Activated CD4-positive, alpha-beta T cell treated with anti-CD3 and anti-CD28 coated beads, Interleukin-2, Interleukin-6, amounts not matched to agents 100 ng/mL and 50 ng/mL, durations not matched to agents 16 hours and 8 hours (primary cell): ENCODE measurements at regions not wholly inside any gene's neighbourhood (a gene's known extent, or its start where the extent isn't known, plus 50 kb on each side); places are given as distances from the start of the nearest gene placed in this dataset.
A peak's percentile ranks its signal among the peaks of the same experiment; 100 is the strongest.

Source experiments
- DNase-seq: peaks from one replicate; pipeline ENCODE4 v3.0.0-alpha.2; 2020

DNA sequence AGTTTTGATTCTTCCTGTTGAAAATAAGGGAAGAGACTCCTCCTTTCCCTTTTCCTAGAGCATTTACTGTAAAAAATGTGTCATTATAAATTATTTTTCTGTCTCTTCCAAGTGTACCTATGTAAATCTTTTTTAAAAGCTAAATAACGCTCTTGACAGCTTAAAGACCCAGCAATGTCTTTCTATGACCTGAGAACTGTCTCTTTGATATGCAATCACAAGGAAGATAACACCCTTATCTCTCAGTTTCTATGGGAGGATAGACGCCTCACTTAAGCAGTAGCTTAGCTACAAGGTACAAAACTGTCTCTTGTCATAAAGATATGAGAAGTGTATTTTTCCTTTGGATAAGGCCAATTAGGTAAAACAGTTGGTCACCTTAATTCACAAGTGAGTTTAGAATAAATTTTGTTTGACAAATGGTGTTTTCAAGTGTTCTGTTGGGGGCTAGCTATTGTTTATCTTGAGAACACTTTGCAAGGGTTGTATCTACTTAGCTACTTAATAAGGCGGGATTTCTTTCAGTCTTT, 980.6 kb upstream of the EYS start:
- DNase-seq, result no peak

DNA sequence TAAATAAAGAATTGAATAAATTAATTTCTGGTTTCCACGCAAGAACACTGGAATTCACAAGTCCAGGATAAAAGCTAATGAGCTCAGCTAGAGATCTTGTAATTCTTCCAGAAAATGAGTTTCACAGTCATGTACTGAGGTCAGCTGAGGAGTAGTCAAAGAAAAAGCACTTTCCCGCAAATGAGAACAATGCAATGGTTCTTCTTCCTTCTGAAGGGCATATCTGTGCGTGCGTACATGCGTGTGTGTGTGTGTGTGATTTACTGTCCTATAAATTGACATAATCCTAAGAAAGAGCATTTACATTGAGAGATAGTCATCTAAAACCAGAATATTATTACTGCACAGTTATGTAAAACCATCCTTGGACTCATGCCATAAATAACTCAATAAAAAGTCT, 968.9 kb upstream of the EYS start:
- no peak for DNase-seq

DNA sequence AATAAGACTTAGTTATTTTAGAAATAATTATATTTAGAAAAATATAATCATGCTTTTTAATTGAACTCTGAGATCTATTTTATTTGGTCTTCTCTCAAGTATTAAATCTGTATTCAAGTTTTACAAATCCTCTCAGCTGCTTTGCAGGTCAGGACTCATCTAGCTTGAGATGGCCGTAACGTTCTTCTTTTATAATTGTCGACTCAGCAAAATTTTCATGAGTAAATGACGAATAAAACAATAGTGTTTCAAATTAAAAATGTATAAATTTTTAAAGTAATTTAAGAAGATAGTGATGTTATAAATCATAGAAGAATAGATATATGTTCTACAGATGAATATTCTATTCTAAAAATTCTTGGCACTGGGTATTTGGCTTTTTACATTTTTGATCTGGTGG, 957.1 kb upstream of the EYS start:
- no peak for DNase-seq

DNA sequence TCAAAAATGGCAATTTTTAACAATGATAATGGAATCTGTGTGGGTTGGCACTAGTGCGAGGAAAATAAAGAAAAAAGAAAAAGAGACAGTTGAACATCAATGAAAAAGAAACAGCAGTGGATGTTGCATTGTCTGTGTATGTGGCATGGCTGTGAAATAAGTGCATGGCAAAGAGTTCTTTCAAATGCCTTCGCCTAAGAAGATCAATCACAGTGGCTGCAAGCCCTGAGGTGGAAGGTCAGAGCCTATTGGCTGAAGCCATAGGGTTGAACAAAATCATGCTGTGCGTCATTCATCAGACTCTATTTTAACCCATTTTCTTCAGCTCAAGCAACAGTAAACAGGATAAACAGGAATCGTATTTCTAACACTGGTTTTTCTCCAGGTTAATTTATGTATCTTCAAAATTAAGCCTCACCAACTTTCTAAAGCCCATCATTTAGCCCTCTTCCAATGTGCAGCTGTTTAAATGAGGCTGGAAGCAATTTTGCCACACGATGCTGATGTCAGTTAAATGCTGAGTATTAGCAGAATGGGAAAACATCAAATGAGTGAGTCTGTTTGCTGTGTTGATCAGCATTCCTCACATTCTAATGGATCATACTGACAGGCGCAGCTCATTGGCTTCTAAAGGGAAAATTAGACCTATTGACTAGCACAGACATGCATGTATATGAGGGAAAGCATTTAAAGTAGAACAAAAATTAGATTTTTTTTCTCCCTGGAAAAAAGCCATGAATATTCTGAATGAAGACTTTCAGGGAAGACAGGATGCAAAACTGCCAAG, 955.9 kb upstream of the EYS start:
- no peak for DNase-seq

DNA sequence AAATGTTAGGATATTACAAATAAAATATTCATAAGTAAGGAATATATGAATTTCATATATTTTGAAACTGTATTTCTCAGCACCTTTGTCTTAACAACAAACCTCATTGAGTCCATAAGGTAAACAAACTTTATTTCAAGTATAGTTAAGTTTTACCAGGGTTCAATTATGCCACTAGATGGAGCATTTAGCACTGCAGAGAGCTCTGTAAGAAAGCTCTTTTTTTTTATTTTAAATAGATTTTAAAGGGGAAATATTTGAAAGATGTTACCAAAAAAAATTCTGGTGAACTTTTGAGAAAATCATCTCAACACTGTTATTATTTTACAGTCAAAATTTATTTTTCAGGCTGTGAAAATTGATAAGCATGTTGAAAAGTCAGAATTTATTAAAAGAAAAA, 955.2 kb upstream of the EYS start:
- DNase-seq, result no peak

DNA sequence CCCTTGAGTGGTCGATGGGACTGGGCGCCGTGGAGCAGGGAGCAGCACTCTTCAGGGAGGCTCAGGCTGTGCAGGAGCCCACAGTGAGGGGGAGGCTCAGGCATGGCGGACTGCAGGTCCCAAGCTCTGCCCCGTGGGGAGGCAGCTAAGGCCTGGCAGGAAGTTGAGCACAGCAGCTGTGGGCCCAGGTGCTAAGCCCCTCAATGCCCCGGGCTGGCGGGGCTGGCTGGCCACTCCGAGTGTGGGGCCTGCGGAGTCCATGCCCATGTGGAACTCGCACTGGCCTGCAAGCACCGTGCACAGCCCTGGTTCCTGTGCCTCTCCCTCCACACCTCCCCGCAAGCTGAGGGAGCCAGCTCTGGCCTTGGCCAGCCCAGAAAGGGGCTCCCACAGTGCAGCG, 948.4 kb upstream of the EYS start:
- no peak for DNase-seq

DNA sequence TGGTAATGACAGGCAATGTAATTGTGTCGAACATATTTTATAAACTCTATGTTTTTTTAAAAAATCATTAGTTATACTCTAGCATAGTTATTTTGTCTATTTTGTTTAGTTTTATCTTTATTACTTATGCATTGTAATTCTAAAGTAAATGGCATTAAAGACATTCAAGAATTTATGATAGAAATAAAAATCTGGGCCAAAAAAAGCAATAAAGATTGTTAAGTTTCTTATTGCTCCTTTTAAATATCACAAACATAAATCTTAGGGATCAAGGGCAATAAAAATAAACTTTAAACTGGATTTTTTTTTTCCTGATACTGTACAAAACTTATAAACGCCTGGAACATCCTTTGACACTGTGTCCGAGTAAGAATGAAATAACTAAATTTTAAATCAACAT, 931.5 kb upstream of the EYS start:
- no peak for DNase-seq

DNA sequence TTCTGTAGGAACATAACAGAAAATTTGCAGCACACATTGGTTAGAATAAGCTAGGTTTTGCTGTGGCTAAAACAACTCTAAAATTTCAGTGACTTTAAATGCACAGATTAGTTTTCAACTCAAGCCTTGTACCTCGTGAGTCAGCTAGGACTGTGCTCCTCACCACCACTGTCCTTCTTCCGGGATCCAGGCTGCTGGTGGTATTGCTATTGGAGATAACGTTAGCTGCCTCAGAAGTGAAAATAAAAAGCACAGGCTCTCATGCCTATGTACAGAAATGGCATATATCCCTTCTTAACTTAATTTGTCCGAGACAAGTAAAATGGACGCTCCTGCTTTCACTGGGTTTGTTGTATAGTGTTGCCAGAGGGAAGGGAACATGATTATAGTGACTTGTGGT, 931.1 kb upstream of the EYS start:
- DNase-seq, result no peak

DNA sequence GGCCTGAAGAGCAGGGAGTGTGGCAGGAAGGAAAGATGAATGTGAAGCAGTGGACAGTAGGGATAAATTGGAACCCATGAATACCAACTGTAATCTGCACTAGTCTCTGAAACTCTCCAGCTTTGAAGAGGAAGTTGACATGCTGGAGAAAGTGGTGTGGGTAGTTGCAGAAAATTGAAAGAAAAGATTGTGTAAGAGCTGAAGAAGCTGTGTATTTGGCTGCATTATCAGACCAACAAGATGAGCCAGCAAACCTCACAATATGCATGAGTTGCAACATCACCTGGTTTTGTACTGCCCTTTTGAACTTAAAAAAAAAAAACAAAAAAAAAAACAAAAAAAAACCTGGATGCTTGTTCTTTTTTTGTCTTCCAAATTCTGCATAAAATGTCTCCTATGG, 921.9 kb upstream of the EYS start:
- no peak for DNase-seq

DNA sequence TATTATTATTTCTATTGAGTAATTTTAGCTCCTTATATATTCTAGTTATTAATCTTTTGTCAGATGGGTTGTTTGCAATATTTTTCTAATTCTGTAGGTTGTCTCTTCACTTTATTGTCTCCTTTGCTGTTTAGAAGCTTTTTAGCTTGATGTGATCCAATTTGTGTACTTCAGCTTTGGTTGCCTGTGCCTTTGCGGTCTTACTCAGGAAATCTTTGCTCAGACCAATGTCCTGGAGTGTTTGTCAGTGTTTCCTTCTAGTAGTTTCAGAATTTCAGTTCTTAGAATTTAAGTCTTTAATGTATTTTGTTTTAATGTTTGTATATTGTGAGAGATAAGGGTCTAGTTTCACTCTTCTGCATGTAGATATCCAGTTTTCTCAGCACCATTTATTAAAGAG, 916.0 kb upstream of the EYS start:
- DNase-seq, result no peak

DNA sequence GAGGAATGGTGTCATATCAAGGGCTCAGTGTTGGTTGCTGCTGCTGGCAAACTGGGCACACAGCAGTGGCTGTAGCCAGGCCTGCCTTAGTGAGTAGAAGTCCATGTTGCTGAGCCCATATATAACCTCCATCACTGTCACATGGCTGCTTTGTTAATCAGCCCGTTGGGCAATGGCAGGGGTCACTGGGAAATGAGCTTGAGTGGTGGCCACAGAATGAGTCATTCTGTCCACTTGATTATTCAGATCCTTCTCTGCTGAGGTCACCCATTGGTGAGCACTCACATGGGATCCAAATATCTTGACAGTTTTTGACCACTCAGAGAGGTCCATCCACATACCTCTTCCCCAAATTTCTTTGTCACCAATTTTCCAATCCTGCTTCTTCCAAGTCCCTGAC, 898.9 kb upstream of the EYS start:
- DNase-seq, result no peak

DNA sequence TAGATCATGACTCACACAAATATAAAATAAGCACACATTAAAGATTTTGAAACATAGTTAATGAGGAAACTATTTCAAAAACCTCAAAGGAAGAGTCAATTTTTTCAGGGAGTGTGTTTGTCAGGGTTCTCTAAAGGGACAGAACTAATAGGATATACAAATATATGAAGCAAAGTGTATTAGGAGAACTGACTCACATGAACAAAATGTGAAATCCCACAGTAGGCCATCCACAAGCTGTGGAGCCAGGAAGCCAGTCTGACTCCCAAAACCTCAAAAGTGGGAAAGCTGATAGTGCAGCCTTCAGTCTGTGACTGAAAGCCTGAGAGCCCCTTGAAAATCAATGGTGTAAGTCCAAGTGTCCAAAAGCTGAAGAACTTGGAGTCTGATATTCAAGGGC, 898.0 kb upstream of the EYS start:
- DNase-seq, result no peak

DNA sequence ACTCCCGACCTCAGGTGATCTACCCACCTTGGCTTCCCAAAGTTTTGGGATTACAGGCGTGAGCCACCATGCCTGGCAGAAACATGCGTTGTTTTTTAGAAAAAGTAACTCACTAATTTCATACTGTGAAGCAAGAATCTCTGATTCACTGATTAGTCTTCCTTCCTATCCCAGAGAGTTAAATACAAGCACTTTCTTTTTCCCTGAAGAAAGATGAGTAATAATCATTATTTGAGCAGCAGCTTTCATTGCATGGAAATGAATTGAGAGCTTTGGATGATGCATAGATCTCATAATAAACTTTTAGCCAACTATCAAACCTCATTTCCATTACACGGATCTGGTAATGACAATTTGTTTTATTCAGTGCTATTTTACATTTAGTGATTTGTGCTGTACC, 892.5 kb upstream of the EYS start:
- no peak for DNase-seq

DNA sequence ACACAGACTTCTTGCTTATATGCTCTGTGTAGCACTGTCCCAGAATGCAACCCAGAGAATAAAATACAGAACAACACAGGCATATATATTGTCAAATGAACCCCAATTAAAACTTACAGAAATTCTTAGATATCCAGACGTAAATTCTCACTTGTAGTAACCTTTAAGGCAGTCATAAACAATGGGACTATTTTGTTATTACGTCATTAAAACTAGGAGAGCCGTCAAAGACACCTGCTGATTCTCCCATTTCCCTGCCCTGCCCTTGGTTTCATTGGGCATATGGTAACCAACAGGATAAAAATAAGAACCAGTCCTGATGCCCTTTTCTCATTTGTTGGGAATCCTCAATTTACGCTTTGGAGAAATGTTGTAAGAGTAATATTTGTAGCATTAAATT, 871.3 kb upstream of the EYS start:
- no peak for DNase-seq

DNA sequence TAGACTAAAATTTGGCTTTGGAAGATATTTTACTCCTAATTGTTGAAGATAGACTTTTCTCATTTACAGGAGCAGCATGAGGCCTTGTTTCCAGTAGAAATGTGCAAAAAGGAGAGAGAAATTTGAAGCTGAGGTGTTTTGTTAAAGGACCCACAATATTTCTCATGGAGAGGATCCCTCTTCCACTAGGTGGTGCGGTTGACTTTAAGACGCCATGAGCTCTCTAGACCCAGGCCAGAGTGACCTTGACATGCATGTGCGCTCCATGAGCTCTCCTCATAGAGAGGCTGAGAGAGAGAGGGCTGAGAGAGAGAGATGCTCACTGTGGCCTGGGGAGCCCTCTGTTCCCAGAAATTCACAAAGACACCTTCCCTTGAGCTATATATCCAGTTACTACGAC, 861.2 kb upstream of the EYS start:
- no peak for DNase-seq

DNA sequence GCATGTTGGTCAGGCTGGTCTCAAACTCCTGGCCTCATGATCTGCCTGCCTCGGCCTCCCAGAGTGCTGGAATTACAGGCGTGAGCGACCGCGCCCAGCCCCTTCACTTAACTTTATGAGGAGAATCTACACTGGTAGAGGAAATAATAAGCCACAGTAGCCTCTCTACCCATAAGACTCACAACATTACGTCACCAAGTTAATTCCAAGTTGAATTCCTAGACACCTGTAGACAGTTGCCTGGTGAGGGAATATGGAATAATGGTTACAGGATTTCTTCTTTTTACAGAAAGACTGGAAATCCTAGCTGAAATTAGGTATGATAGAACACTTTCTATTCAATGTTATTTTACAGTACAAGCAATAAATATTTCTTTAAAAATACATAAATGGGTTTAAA, 854.5 kb upstream of the EYS start:
- no peak for DNase-seq

DNA sequence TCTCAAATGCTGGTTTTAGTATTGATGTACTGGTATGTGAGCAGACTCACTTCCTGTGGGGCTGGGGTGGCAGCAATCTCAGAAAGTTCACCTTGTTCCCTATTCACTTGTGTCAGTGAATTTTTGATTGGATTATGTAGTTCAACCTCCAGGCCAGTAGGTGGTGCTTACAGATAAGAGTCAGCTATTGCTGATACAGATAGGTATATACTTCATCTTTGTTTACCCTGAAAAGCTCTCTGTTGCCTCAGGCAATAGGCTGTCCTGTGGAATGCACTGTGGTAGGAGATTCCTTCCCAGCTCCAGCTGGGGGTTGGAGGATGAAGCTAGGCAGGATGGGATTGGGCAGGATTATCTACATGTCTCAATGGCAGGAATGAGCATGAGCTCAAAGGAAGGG, 851.2 kb upstream of the EYS start:
- peak; percentile 13 for DNase-seq

DNA sequence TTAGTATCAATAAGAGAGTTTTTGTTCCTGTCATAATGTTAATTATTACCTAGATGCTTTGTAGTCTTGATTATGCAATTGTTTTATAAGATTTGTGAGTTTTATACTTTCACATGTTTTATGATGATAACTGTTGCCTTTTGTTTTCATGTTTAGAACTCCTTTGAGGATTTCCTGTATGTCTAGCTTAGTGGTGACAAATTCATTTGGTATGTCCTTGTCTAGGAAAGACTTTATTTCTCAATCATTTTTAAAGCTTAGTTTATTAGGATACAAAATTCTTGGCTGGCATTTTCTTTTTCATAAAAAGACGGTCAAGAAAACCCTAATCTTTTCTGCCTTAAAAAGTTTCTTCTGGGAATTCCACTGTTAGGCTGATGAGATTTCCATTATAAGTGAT, 849.9 kb upstream of the EYS start:
- no peak for DNase-seq

DNA sequence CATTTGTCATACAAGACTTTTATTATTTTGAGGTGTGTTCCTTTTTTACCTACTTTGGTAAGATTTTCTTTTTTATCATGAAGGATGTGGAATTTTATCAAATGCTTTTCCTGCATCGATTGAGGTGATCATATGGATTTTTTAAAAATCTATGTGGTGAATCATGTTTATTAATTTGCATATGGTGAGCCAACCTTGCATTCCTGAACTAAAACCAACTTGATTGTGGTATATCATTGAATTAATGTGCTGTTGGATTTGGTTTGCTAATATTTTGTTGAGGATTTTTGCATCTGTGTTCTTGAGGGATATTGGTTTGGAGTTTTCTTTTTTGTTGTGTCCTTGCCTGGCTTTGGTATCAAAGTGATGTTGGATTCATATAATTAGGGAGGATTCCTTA, 848.1 kb upstream of the EYS start:
- no peak for DNase-seq

DNA sequence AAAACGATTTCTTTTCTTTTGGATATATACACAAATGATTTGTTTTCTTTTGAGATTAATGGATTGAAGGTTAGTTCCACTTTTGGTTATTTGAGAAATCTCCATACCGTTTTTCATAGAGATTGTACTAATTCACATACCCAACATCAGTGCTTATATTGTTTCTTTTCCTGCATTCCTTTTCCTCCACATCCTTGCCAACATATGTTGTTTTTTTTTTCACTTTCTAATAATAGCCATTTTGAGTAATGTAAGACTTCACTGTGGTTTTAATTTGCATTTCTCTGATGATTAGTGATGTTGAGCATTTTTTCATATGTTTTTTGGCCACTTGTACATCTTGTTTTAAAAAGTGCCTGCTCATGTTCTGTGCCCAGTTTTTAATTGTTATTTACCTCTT, 846.4 kb upstream of the EYS start:
- no peak for DNase-seq

DNA sequence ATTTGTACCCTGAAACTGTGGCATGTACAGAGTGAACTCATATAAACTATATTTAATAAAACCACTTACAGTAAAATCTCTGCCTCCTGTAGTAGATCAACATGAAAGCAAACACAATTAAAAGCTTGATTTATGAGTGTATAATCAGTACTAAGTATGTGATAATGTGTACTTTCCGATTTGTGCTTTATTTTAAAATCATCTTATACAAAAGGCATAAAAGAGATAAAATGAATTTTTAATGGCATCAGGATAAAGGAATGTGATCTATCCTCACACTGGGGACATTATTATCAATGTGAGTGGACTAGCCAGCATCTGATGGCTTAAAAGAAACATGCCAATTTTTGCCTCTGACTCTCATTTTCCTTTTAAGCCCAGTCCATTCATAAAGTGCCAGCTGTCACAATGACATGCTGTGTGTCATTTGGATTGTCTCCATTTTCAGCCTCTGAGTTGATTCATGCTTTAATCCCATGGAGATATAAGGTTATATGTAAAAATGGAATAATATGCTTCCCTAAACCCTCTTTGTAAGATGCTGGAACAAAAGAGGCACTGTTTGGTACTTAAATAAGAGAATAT, 831.6 kb upstream of the EYS start:
- no peak for DNase-seq

DNA sequence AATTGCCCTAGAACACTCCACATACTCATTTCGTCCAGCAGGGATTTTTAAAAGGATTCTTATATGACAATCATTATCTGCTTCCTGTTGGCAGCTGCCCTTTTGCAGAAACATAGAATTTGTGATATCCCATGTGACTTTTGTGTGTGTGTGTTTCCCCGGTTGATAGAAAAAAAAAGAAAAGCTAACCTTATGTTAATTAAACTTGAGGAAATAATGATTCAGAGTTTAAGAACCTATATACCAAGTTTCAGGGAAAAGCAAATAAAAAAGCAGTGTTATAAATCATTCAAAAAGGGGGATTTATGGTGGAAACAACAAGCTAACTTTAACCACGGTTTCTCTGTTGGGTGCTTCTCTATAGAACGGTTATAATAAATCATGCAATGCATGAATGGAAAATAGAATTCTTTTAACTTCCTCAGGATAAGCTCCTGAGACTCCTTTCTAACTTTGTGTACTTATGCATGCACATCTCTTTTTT, 826.9 kb upstream of the EYS start:
- DNase-seq, result no peak

DNA sequence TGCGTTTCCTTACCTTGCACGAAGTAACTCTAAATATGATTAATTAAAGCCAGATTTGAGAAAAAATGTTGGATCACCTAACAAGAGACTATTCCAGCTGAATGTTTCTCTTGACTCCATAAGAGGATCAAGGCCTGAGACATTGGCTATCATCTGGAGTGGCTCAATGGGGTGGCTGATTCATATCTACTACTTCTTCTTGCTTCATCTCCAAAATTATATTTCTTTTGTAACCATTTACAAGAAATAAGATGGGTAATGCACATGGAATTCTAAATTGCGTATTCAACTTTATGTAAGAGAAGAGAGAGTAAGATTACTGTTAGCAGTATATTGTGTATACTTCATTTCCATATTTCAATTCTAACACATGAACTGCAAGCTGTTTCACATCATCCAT, 819.0 kb upstream of the EYS start:
- DNase-seq, result no peak

DNA sequence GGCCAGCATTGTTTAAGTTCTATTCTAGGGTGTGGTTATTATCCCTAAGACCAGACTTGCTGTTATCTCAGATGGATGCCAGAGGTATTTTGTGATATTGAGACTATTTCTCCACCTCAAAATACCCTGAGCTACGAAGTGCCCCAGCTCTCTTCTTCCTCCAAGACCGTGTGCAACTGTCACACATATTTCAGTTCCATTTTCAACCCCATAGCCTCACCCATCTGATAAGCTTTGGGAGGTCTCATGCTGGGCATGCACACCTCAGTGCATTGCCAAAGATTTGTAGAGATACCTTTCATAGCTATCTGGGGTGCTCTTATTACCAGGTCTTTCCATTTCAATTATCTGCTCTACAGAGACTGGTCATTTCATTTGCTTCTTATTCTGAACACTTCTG, 815.8 kb upstream of the EYS start:
- DNase-seq, result no peak

DNA sequence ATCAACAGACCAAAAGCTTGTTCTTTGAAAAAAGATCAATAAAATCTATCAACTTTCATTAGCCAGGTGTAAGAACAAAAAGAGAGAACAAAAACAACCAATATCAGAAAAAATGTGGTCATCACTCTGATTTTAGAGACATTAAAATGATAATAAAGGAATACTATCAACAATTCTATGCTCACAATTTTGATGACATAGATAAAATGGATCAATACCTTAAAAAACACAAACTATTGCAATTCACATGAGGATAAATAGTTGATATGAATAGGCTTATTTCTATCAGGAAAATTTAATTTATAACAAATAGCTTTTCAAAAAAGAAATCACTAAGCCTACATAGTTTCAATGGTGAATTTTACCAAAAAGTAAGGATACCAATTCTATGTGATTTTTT, 809.4 kb upstream of the EYS start:
- no peak for DNase-seq
